NCI-H69 (cell line): ENCODE measurements at regions not wholly inside any gene's neighbourhood (a gene's known extent, or its start where the extent isn't known, plus 50 kb on each side); places are given as distances from the start of the nearest gene placed in this dataset.

Source experiments
- DNase-seq: peaks from one replicate; lab custom pipeline; 2025; lab: John Stamatoyannopoulos, UW

GRCh38 chr17:13740686-13741085 is 139.0 kb upstream of the HS3ST3A1 start:
- DNase-seq: no peak

GRCh38 chr17:13741744-13742143 is 140.0 kb upstream of the HS3ST3A1 start:
- DNase-seq: no peak

- DNase-seq: no peak
Measured at GRCh38 chr17:13743906-13744305, 142.2 kb upstream of the HS3ST3A1 start.

GRCh38 chr17:13746404-13746803 is 144.7 kb upstream of the HS3ST3A1 start:
- DNase-seq: no peak

- no peak for DNase-seq
Measured at GRCh38 chr17:13749166-13749890, 147.6 kb upstream of the HS3ST3A1 start.

- no peak for DNase-seq
Measured at GRCh38 chr17:13749891-13750235, 148.1 kb upstream of the HS3ST3A1 start.

- DNase-seq: no peak
Measured at GRCh38 chr17:13750816-13751793, 149.4 kb upstream of the HS3ST3A1 start.

- no peak for DNase-seq
Measured at GRCh38 chr17:13753154-13753553, 151.4 kb upstream of the HS3ST3A1 start.

GRCh38 chr17:13753771-13754170 is 152.0 kb upstream of the HS3ST3A1 start:
- no peak for DNase-seq

GRCh38 chr17:13755851-13756250 is 154.1 kb upstream of the HS3ST3A1 start:
- no peak for DNase-seq

GRCh38 chr17:13756763-13757162 is 155.0 kb upstream of the HS3ST3A1 start:
- no peak for DNase-seq

- DNase-seq: no peak
Measured at GRCh38 chr17:13757871-13758270, 156.1 kb upstream of the HS3ST3A1 start.

GRCh38 chr17:13759518-13760335 is 158.0 kb upstream of the HS3ST3A1 start:
- DNase-seq: no peak

GRCh38 chr17:13761038-13761603 is 159.4 kb upstream of the HS3ST3A1 start:
- DNase-seq: no peak

- DNase-seq: no peak
Measured at GRCh38 chr17:13765701-13766100, 164.0 kb upstream of the HS3ST3A1 start.

- DNase-seq: no peak
Measured at GRCh38 chr17:13770702-13771101, 169.0 kb upstream of the HS3ST3A1 start.

GRCh38 chr17:13775450-13775849 is 173.7 kb upstream of the HS3ST3A1 start:
- DNase-seq: no peak

GRCh38 chr17:13776027-13776551 is 174.4 kb upstream of the HS3ST3A1 start:
- DNase-seq: no peak

- DNase-seq: no peak
Measured at GRCh38 chr17:13777003-13777402, 175.3 kb upstream of the HS3ST3A1 start.

GRCh38 chr17:13784434-13785095 is 182.8 kb upstream of the HS3ST3A1 start:
- DNase-seq: no peak

GRCh38 chr17:13785981-13786598 is 184.4 kb upstream of the HS3ST3A1 start:
- DNase-seq: no peak
